OCI-LY7 (cell line): ENCODE measurements at regions not wholly inside any gene's neighbourhood (a gene's known extent, or its start where the extent isn't known, plus 50 kb on each side); places are given as distances from the start of the nearest gene placed in this dataset.

Experiments
- EZH2phosphoT487 ChIP-seq: fragments of 200-600 bp; sonication (generic); IDR thresholded peaks from 2 replicates; pipeline ENCODE4 v1.6.1; 2018; ENCODE audit warnings: low read depth, borderline replicate concordance, mild to moderate bottlenecking, mixed run types, antibody characterized with exemption, low read length, moderate library complexity, mixed read lengths
- TF ChIP-seq, protein P1 (sequence below): fragments of 200-600 bp; sonication (generic); conservative IDR thresholded peaks from 2 replicates; pipeline ENCODE4 v1.5.1; 2014; ENCODE audit warnings: mild to moderate bottlenecking, antibody characterized with exemption, low read length, moderate library complexity, mixed read lengths

DNA sequence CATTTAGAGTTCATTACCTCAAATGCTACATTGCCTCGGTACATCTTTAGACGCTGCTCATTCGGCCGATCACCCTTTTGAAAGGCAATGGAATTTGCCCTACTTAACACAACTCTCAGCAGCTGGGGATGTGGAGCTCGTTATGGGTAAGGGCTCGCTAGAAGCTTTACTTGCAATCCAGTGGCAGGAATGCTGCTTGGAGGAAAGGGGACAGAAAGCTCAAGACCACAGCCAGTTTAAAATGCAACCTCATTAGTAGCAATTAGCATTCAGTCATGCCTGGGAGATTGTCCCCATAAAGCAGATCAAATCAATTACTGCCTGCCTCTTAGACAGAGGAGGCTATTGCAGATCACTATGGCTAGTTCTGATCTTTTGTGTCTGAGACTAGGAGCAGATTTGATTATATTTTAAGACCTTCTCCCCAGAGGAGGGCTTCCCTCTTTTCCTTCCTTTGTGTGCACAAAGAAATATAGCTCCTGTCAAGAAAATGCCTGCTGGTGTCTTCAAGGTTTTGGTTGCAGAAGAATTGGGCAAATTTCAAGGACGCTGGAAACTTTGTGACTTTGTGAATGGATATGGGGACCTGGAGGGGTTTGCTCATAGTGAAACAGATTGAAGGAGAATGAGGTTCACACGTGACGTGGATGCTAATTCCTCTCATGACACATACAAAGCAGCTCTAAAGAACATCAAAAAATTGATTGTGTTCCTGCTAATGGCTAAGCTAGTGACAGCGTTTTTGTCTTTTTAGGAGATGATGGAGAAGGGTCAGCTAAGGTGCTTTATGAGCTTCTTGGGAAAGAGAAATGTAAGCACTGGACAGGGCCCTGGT is 237.5 kb upstream of the GLRA2 start:
- TF ChIP-seq, protein P1, sequence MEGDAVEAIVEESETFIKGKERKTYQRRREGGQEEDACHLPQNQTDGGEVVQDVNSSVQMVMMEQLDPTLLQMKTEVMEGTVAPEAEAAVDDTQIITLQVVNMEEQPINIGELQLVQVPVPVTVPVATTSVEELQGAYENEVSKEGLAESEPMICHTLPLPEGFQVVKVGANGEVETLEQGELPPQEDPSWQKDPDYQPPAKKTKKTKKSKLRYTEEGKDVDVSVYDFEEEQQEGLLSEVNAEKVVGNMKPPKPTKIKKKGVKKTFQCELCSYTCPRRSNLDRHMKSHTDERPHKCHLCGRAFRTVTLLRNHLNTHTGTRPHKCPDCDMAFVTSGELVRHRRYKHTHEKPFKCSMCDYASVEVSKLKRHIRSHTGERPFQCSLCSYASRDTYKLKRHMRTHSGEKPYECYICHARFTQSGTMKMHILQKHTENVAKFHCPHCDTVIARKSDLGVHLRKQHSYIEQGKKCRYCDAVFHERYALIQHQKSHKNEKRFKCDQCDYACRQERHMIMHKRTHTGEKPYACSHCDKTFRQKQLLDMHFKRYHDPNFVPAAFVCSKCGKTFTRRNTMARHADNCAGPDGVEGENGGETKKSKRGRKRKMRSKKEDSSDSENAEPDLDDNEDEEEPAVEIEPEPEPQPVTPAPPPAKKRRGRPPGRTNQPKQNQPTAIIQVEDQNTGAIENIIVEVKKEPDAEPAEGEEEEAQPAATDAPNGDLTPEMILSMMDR: no peak
- TF ChIP-seq EZH2phosphoT487: no peak
